Mesendoderm (in vitro differentiated cells): ENCODE measurements at regions not wholly inside any gene's neighbourhood (a gene's known extent, or its start where the extent isn't known, plus 50 kb on each side); places are given as distances from the start of the nearest gene placed in this dataset.
"Not testable (repeated sequence)": the region's sequence is repeated elsewhere in the genome, so short reads cannot be mapped to it uniquely, and the experiment has no call there.

Source experiments
- DNase-seq: peaks from one replicate; pipeline ENCODE4 v3.0.0; 2013
- H2AK5ac ChIP-seq: 2 replicates; pipeline ENCODE4 v1.6.1; 2013; ENCODE audit warnings: low read length, inconsistent platforms
- H2BK120ac ChIP-seq: 2 replicates; pipeline ENCODE4 v1.6.1; 2013; ENCODE audit warnings: low read depth, mild to moderate bottlenecking, low read length, moderate library complexity, mixed read lengths
- H2BK15ac ChIP-seq: replicated peaks from 2 replicates; pipeline ENCODE4 v1.6.1; 2013; ENCODE audit warnings: low read depth, mild to moderate bottlenecking, moderate library complexity
- H2BK5ac ChIP-seq: 2 replicates; pipeline ENCODE4 v1.6.1; 2013; ENCODE audit warnings: low read length, inconsistent platforms
- H3K18ac ChIP-seq: 2 replicates; pipeline ENCODE4 v1.6.1; 2013; ENCODE audit warnings: mild to moderate bottlenecking, low read length, mixed read lengths
- H3K23ac ChIP-seq: one replicate; pipeline ENCODE4 v1.6.1; 2013; ENCODE audit warnings: low read length
- H3K27ac ChIP-seq: 2 replicates; pipeline ENCODE4 v1.5.1; 2013; ENCODE audit warnings: low read depth, mild to moderate bottlenecking, inconsistent platforms, low read length, moderate library complexity
- H3K27me3 ChIP-seq: 2 replicates; pipeline ENCODE4 v1.6.1; 2013; ENCODE audit warnings: low read length, control low read depth, mild to moderate bottlenecking, inconsistent platforms; ENCODE audit not compliant: insufficient read depth, poor library complexity
- H3K36me3 ChIP-seq: 2 replicates; pipeline ENCODE4 v1.6.1; 2013; ENCODE audit warnings: low read length, inconsistent platforms; ENCODE audit not compliant: control insufficient read depth, insufficient read depth
- H3K4ac ChIP-seq: one replicate; pipeline ENCODE4 v1.6.1; 2013; ENCODE audit warnings: low read depth, mild to moderate bottlenecking, low read length, moderate library complexity
- H3K4me1 ChIP-seq: 2 replicates; pipeline ENCODE4 v1.6.1; 2013; ENCODE audit warnings: low read depth, low read length, inconsistent platforms; ENCODE audit not compliant: control insufficient read depth
- H3K4me2 ChIP-seq: 2 replicates; pipeline ENCODE4 v1.6.1; 2013; ENCODE audit warnings: low read length
- H3K4me3 ChIP-seq: 2 replicates; pipeline ENCODE4 v1.5.1; 2013; ENCODE audit warnings: mild to moderate bottlenecking, low read length
- H3K56ac ChIP-seq: one replicate; pipeline ENCODE4 v1.6.1; 2013; ENCODE audit warnings: low read length
- H3K79me1 ChIP-seq: 2 replicates; pipeline ENCODE4 v1.6.1; 2013; ENCODE audit warnings: low read length, inconsistent platforms
- H3K79me2 ChIP-seq: 2 replicates; pipeline ENCODE4 v1.6.1; 2013; ENCODE audit warnings: mild to moderate bottlenecking, low read length; ENCODE audit not compliant: control insufficient read depth, insufficient read depth
- H3K9ac ChIP-seq: 2 replicates; pipeline ENCODE4 v1.6.1; 2013; ENCODE audit warnings: low read length, inconsistent platforms
- H4K5ac ChIP-seq: one replicate; pipeline ENCODE4 v1.6.1; 2013; ENCODE audit warnings: low read length
- H4K8ac ChIP-seq: one replicate; pipeline ENCODE4 v1.6.1; 2013; ENCODE audit warnings: low read depth, mild to moderate bottlenecking, control low read depth, low read length, moderate library complexity
- WGBS: extraction: QIAGEN DNeasy Blood & Tissue Kit; methylation state at CpG from one replicate; pipeline ENCODE4 v1.1.7; 2013; ENCODE audit warnings: low lambda C conversion rate, missing lambda C conversion rate; ENCODE audit not compliant: insufficient coverage; ENCODE audit errors: extremely low coverage; 5-methylcytosine and 5-hydroxymethylcytosine counted together

GRCh38 chrY:13882829-13883228, 103.4 kb downstream of the VCY start:
- Histone ChIP-seq H2BK120ac (no peak overlapping the region), H3K4ac (no peak overlapping the region), H2BK5ac (no peak overlapping the region), H4K5ac (no peak overlapping the region), H3K9ac (no peak overlapping the region), H3K27me3 (no peaks in the 10 kb centered on the region), H2BK15ac (no peak overlapping the region), H3K27ac (no peak overlapping the region), H3K4me1 (no peaks in the 10 kb centered on the region), H3K4me3 (no peak overlapping the region), H3K36me3 (no peaks in the 10 kb centered on the region), H3K18ac (no peak overlapping the region), H3K23ac (no peak overlapping the region), H3K56ac (no peak overlapping the region), H3K79me1 (no peaks in the 10 kb centered on the region), H3K4me2 (no peak overlapping the region), H2AK5ac (no peak overlapping the region), H3K79me2 (no peaks in the 10 kb centered on the region), H4K8ac (no peak overlapping the region)
- DNase-seq, result no peak
- WGBS, result no CpG with 5 or more reads among the region's 5 CpGs

GRCh38 chrY:13894028-13894427, 92.2 kb downstream of the VCY start:
- H3K79me2 ChIP-seq, result not testable (repeated sequence)

GRCh38 chrY:13907736-13908135, 78.5 kb downstream of the VCY start:
- Histone ChIP-seq H3K18ac (no peak overlapping the region), H3K4me2 (no peak overlapping the region), H3K23ac (no peak overlapping the region), H2AK5ac (no peak overlapping the region), H3K4me3 (no peak overlapping the region), H3K27ac (no peak overlapping the region), H4K8ac (no peak overlapping the region), H3K79me1 (no peaks in the 10 kb centered on the region), H3K56ac (no peak overlapping the region), H2BK5ac (no peak overlapping the region), H2BK120ac (no peak overlapping the region), H2BK15ac (no peak overlapping the region), H3K9ac (no peak overlapping the region), H3K4ac (no peak overlapping the region), H4K5ac (no peak overlapping the region), H3K4me1 (no peaks in the 10 kb centered on the region), H3K36me3 (no peaks in the 10 kb centered on the region), H3K79me2 (no peaks in the 10 kb centered on the region), H3K27me3 (no peaks in the 10 kb centered on the region)
- DNase-seq, result no peak

More at GRCh38 chrY:13894028-13894427, 92.2 kb downstream of the VCY start:
- H3K18ac ChIP-seq, H2BK120ac ChIP-seq, H3K4ac ChIP-seq, H3K56ac ChIP-seq, H3K4me2 ChIP-seq, DNase-seq, H3K27me3 ChIP-seq, H3K4me3 ChIP-seq, H3K4me1 ChIP-seq, H2BK15ac ChIP-seq, H3K27ac ChIP-seq, H3K36me3 ChIP-seq, H4K8ac ChIP-seq, H2AK5ac ChIP-seq, H3K79me1 ChIP-seq, H3K23ac ChIP-seq, H4K5ac ChIP-seq, H2BK5ac ChIP-seq, H3K9ac ChIP-seq: not testable (repeated sequence)
- no CpG with 5 or more reads among the region's 2 CpGs for WGBS

GRCh38 chrY:13930436-13930835, 55.8 kb downstream of the VCY start:
- not testable (repeated sequence) for H3K79me2 ChIP-seq, H2BK5ac ChIP-seq, H3K23ac ChIP-seq, H3K27me3 ChIP-seq, H3K4me2 ChIP-seq, H4K8ac ChIP-seq, H3K18ac ChIP-seq, DNase-seq, H3K9ac ChIP-seq, H3K79me1 ChIP-seq, H3K27ac ChIP-seq, H4K5ac ChIP-seq, H3K4ac ChIP-seq, H3K4me3 ChIP-seq, H2BK120ac ChIP-seq, H3K36me3 ChIP-seq, H2BK15ac ChIP-seq, H3K4me1 ChIP-seq, H3K56ac ChIP-seq, H2AK5ac ChIP-seq
- WGBS, result no CpG with 5 or more reads among the region's 2 CpGs
